ENCODE measurements at regions not wholly inside any gene's neighbourhood (a gene's known extent, or its start where the extent isn't known, plus 50 kb on each side); places are given as distances from the start of the nearest gene placed in this dataset.

- DNase-seq, result no peak
These were observed 157.0 kb downstream of the COPRS start for GRCh38 chr17:31702041-31702440.

- DNase-seq, result no peak
These were observed 158.1 kb downstream of the COPRS start for GRCh38 chr17:31700973-31701372.

- no peak for DNase-seq
These were observed 159.2 kb downstream of the COPRS start for GRCh38 chr17:31699886-31700285.

- no peak for DNase-seq
These were observed 159.8 kb downstream of the COPRS start for GRCh38 chr17:31699281-31699680.

GRCh38 chr17:31698751-31699150 is 160.3 kb downstream of the COPRS start:
- no peak for DNase-seq

GRCh38 chr17:31697838-31698237 is 161.2 kb downstream of the COPRS start:
- no peak for DNase-seq

- DNase-seq, result no peak
These were observed 162.2 kb downstream of the COPRS start for GRCh38 chr17:31696703-31697325.

- peak; percentile 96 for DNase-seq
These were observed 162.9 kb downstream of the COPRS start for GRCh38 chr17:31696184-31696602.

- peak; percentile 26 for DNase-seq
These were observed 163.5 kb downstream of the COPRS start for GRCh38 chr17:31695456-31696090.

- no peak for DNase-seq
These were observed 165.4 kb downstream of the COPRS start for GRCh38 chr17:31693433-31694220.

GRCh38 chr17:31692632-31693031 is 166.4 kb downstream of the COPRS start:
- DNase-seq, result no peak

- peak; percentile 18 for DNase-seq
These were observed 167.0 kb downstream of the COPRS start for GRCh38 chr17:31692027-31692426.

- DNase-seq, result no peak
These were observed 167.7 kb downstream of the COPRS start for GRCh38 chr17:31691251-31691905.

- no peak for DNase-seq
These were observed 168.9 kb downstream of the COPRS start for GRCh38 chr17:31690151-31690551.

- no peak for DNase-seq
These were observed 170.3 kb downstream of the COPRS start for GRCh38 chr17:31688701-31689100.

GRCh38 chr17:31687505-31688126 is 171.4 kb downstream of the COPRS start:
- no peak for DNase-seq

- DNase-seq, result no peak
These were observed 172.5 kb downstream of the COPRS start for GRCh38 chr17:31686495-31686894.

- no peak for DNase-seq
These were observed 174.1 kb downstream of the COPRS start for GRCh38 chr17:31684901-31685300.

- DNase-seq, result no peak
These were observed 178.9 kb downstream of the COPRS start for GRCh38 chr17:31680126-31680525.

- DNase-seq, result no peak
These were observed 179.4 kb downstream of the COPRS start for GRCh38 chr17:31679667-31680066.

GRCh38 chr17:31678431-31678830 is 180.6 kb downstream of the COPRS start:
- peak; percentile 96 for DNase-seq

GRCh38 chr17:31677681-31678080 is 181.4 kb downstream of the COPRS start:
- DNase-seq, result no peak

Measured in tongue (tissue), 1 donor.